HG02763 (cell line): ENCODE measurements at regions not wholly inside any gene's neighbourhood (a gene's known extent, or its start where the extent isn't known, plus 50 kb on each side); places are given as distances from the start of the nearest gene placed in this dataset.
"Not testable (repeated sequence)": the region's sequence is repeated elsewhere in the genome, so short reads cannot be mapped to it uniquely, and the experiment has no call there.

ENCODE experiments used
- ATAC-seq: cut with Tn5 transposase; IDR thresholded peaks from one replicate; pipeline ENCODE4 v1.9.1; 2021; ENCODE audit warnings: mild to moderate bottlenecking, moderate library complexity; ENCODE audit not compliant: unreplicated experiment

DNA sequence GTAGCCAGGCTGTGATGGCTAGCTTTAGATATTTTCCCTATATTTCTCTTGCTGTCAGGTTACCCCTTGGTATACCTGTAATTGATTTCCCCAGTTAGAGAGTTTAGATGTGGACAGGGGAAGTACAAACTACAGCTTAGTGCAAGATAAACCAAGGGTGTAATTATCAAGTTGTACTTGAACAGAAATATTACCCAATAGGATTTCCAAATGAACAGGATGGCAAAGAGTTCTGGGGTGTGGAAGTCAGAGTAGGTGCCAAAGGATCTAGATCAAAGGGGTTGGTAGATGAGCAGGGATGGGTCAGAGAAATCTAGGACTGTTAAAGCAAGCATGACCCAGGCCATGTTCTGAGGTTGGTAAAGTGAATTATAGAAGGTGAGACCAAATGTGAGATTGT lies 585.2 kb downstream of the CCDC85A start:
- ATAC-seq: no peak

DNA sequence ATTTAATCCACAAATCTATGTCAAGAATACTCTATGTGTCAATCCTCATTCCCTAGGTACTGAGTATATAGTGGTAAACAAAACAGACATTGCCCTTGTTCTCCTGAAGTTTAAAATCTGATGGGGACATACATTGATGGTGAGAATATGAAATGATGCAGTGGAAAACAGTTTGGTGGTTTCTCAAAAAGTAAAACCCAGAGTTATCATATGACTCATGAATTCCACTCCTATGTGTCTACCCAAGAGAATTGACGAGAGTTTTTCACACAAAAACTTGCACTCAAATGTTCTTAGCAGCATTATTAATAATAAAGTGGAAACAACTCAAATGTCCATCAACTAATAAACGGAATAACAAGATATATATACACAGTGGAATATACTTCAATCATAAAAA lies 586.7 kb downstream of the CCDC85A start:
- ATAC-seq: no peak

GRCh38 chr2:56784046-56784445 lies 600.3 kb downstream of the CCDC85A start:
- ATAC-seq: no peak

DNA sequence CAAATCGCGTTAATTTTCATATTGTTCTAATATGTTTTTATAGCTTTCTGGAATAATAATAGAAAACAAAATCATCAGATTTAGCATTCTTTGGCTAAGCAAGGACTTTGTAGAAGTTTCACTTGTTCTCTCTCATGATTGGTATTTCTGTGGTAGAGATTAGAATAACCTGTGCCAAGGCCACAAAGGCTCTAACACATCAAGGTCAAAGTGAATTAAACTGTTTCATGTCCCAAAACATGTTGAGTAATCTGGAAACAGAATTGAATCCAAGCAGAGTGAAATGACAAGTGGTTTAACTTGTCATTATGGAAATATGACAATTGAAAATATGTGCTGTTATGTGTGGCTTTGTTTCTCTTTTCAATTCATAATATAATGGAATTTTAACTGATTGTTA lies 617.4 kb downstream of the CCDC85A start:
- ATAC-seq: no peak

GRCh38 chr2:56801770-56802169 lies 618.0 kb downstream of the CCDC85A start:
- no peak for ATAC-seq

DNA sequence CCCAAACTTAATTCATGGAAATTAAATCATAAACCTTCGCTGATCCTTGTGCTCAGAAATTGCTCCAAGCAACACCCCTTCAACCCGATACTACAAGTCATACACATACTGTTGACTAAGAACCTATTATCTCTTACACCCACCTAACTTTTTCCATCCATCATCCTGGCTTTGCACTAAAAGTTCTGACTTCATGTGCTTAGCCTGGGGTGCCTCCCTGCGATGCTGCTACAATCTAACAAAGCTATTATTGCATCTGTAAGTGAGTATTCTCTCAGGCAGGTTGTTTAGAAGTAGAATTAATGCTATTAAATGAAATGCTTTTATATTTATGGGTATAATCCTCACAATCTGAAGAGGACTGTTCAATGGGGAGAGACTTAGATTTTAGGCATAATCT lies 619.8 kb downstream of the CCDC85A start:
- no peak for ATAC-seq

DNA sequence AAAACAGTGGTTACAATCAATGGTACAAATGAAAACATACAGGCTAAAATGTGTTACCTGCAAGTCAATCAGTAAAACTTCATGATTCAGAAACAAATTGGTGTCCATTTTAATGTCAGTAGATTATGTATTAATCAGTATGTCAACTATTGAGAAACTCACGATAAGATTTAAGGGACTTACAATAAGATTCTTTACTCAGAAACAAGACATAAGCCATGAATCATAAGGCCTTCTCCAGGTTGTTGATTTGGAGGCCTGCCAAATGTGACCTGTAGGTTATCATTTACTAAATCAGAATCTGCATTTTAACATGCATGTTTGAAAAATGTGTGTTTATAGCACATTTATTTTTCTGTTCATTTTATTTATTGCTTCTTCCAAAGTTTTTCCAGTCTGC lies 623.1 kb downstream of the CCDC85A start:
- no peak for ATAC-seq

DNA sequence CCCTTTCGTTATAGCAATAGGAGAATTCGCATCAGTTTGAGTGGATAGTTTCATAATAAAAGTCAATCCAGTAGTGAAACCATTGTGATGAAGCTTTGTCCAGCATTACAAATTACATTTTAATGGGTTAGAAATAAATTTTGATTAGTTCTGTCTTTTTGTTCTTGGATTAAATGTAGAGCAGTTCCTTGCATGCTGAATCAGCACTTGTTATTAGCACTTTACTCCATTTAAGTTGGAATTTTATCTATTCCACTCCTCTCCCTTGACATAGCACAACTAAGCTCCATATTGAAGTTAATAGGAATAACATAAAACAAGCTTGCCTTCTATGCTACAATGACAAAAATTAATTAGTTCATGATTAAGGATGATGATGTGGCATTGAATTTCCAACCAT lies 624.1 kb downstream of the CCDC85A start:
- ATAC-seq: no peak

DNA sequence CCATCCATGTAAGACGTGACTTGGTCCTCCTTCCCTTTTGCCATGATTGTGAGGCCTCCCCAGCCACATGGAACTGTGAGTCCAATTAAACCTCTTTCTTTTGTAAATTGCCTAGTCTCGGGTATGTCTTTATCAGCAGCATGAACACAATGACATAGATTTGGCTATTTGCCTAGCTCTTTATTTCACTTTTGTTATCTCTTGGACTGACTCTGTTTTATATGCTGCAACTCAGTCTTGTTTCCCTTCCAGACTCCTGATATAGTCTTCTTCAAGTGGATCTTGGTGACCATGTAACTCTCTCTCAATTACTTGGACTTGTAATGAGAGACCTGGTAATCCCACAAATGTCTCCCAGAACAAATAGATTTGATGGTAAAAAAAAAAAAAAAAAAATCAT lies 627.6 kb downstream of the CCDC85A start:
- no peak for ATAC-seq

- ATAC-seq: no peak
Measured at GRCh38 chr2:56812432-56812831, 628.6 kb downstream of the CCDC85A start.

GRCh38 chr2:56813490-56813889 lies 629.7 kb downstream of the CCDC85A start:
- ATAC-seq: no peak

DNA sequence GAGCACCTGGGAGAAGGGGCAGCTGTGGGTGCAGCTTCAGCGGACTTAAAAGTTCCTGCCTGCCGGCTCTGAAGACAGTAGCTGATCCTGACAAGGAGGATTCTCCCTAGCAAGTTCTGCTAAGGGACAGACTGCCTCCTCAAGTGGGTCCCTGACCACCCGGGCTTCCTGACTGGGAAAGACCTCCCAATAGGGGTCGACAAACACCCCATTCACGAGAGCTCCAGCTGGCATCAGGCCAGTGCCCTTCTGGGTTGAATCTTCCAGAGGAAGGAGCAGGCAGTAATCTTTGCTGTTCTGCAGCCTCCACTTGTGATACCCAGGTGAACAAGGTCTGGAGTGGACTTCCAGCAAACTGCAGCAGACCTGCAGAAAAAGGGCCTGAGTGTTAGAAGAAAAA lies 632.9 kb downstream of the CCDC85A start:
- no peak for ATAC-seq

- no peak for ATAC-seq
Measured at GRCh38 chr2:56831780-56832179, 648.0 kb downstream of the CCDC85A start.

DNA sequence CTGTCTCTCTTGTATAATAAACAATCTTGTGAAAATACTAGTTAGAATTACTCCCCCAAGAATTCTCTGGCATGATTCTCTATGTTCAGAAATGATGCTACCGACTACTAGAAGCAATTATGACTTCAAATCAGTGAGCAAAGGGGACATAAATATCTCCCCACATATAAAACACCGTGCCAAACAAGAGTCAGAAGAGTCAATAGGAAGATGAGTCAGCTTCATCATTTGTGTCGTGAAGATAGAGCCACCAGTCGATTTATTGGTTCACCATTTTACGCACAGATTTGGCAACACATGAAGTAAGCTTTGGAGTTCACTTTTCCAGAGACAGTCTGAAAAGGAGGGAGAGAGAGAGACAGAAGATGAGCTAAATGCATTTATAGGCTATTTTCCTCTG lies 650.9 kb downstream of the CCDC85A start:
- ATAC-seq: no peak

DNA sequence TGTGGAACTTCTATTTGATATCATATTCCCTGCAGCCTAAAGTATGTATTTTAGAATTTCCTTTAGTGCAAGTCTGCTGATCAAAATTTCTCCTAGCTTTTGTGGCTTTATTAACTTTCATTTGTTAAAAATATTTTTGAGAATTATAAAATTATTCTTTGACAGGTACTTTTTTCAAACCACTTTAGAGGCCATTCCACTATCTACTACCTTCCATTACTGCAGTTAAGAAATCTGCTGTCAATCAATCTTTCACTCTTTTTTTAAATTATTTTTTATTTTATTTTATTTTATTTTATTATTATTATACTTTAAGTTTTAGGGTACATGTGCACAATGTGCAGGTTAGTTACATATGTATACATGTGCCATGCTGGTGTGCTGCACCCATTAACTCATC lies 656.2 kb downstream of the CCDC85A start:
- ATAC-seq: not testable (repeated sequence)

DNA sequence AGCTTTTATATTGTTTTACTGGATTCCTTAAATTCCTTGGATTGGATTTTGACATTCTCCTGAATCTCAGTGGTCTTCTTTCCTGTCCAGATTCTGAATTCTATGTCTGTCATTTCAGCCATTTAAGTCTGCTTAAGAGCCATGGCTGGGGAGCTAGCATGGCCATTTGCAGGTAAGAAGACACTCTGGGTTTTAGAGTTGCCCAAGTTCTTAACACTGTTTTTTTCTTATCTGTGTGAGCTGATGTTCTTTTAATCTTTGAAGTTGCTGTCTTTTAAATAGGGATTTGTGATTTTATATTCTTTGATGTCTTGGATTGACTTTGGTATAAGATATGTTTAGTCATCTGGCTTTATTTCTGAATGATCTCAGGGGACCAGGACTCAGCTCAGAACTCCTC lies 677.2 kb downstream of the CCDC85A start:
- ATAC-seq: no peak

GRCh38 chr2:56871644-56872043 lies 687.9 kb downstream of the CCDC85A start:
- ATAC-seq: no peak

- ATAC-seq: no peak
Measured at GRCh38 chr2:56874717-56875116, 690.9 kb downstream of the CCDC85A start.

DNA sequence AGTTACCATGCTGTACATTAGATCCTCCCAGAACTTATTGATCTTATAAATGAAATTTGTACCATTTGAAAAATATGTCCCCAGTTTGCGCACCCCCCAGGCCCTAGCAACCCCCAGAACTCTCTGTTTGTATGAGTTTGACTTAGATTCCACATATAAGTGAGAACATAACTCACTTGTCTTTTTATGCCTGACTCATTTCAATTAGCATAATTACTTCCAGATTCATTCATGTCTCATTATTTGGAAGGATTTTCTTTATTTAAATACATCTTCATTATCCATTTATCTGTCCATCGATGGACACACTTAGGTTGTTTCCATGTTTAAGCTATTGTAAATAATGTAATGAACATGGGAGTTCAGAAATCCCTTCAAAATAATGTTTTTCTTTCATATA lies 705.9 kb downstream of the CCDC85A start:
- no peak for ATAC-seq

DNA sequence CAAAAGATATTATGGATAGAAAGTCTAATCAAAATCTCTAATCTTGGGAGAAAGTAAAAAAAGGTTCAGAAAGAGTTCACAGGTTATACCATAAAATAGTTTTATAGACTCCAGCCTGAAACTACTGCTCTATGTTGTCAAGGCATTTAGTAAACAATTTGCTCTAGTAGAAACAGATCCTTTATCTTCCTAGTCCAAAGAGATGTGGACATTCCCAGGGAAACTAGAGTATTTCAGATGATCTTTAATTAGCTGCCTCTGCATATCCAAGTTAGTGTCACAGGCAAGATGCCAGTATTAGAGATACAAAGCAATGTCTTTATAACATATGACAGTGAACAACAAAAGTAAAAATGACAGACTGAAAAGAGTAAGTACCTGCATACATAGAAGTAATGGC lies 708.6 kb downstream of the CCDC85A start:
- no peak for ATAC-seq

DNA sequence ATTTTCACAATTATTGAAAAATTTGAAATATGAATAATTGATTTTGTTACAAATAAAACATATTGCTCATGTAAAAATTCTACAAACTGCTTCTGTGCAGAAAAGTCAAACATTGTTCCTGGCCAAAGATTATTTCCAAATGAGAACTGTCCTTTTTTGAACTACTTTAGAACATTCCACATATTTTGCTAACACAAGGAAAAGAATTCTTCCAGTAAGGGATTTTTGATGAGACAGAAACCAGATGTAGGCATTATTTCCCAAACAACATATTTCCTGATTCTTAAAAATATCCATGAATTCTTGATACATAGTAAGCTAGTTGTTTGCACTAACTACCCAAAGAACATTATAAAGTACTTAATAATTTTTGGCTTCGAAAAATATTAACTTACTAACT lies 715.2 kb downstream of the CCDC85A start:
- no peak for ATAC-seq

- ATAC-seq: no peak
Measured at GRCh38 chr2:56912490-56912889, 728.7 kb downstream of the CCDC85A start.

DNA sequence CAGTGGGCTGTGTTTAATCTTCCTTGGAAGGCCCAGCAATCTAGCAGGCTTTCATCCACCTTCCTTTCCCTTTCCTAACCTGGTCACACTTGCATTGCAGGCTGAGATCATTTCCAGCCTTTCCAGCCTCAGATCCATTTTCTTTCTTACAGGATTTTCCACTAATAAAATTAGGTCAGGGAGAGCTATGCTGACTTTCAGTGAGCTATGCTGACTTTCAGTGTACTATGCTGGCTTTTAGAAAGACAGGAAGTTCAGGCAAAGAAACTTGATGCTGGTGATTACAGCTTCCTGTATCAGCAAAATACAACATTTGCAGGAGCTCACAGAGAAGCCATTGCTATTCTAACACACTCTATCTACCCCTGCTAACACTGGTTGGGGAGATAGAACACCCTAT lies 735.0 kb downstream of the CCDC85A start:
- no peak for ATAC-seq

DNA sequence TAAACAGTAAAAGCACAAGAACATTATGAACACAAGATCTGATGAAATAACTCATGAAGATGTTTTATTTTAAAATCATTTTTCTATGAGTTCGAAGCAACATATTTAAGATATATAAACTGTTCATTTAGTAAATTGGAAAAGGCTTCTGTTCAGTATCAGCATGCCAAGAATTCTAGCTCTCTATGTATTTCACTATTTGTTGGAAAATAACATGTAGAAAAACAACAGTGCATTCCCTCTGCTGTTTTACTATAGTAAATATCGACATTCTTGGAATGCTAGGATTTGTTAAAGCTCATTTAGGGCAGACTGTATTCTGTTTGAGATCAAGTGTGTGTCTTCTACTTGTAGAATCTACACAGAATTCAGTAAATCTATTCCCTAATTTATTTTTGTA lies 750.2 kb downstream of the CCDC85A start:
- no peak for ATAC-seq
